HepG2 (cell line): ENCODE measurements at regions not wholly inside any gene's neighbourhood (a gene's known extent, or its start where the extent isn't known, plus 50 kb on each side); places are given as distances from the start of the nearest gene placed in this dataset.

Experiments
- ATAC-seq: fragments of 200-7000 bp; cut with Tn5 transposase; 3 replicates; pipeline ENCODE4 v1.9.1; 2020; ENCODE audit warnings: mild to moderate bottlenecking, moderate library complexity
- BruUV-seq: library from RNA; stranded (reverse); fragments of 400-500 nt; replicated peaks from 2 replicates; lab custom pipeline; 2021; lab: Mats Ljungman, UMichigan
- CTCF ChIA-PET: fragments of 300-600 bp; formaldehyde crosslinking; extraction: SDS; loops from one replicate; lab custom pipeline; 2021; ENCODE audit warnings: low total read pairs, inconsistent platforms, low intra/inter-chr PET ratio; lab: Yijun Ruan, JAX
- POLR2A ChIA-PET: fragments of 350-600 bp; sonication (Branson Sonifier 250); formaldehyde crosslinking; loops from one replicate; lab custom pipeline; 2020; ENCODE audit warnings: antibody characterized with exemption, inconsistent platforms; lab: Yijun Ruan, JAX
- DNase-seq: peaks from one replicate; pipeline ENCODE4 v3.0.0-alpha.2; 2015; ENCODE audit warnings: low spot score
- FAIRE-seq: peaks from 3 replicates; lab custom pipeline; 2011; peaks lifted over from hg19 to GRCh38; lab: Jason Lieb, UNC
- H2AFZ ChIP-seq: one replicate; pipeline ENCODE4 v1.6.1; 2011; ENCODE audit warnings: low read length, inconsistent platforms
- H3K27ac ChIP-seq: fragments of 300-600 bp; 3 replicates; pipeline ENCODE4 v1.8.0; 2011; ENCODE audit warnings: mixed run types, mild to moderate bottlenecking, mixed read lengths, low read length, inconsistent platforms; ENCODE audit not compliant: insufficient read depth; ENCODE audit errors: extremely low read length
- H3K27me3 ChIP-seq, 2 experiments: fragments of 200-600 bp in 1 of 2; 2 replicates in 1 of 2; 3 replicates in 1 of 2; pipeline versions ENCODE4 v1.6.0 to v1.8.0; 2011; ENCODE audit warnings: low read length in 2 of 2, mild to moderate bottlenecking in 2 of 2, moderate library complexity in 2 of 2, inconsistent platforms in 1 of 2; ENCODE audit not compliant: insufficient read depth in 2 of 2, control insufficient read depth in 1 of 2
- H3K36me3 ChIP-seq, 2 experiments: fragments of 200-600 bp in 1 of 2; replicated peaks in 1 of 2; 2 replicates in 1 of 2; 3 replicates in 1 of 2; pipeline versions ENCODE4 v1.5.1 to v1.8.0; 2011; ENCODE audit warnings: low read length in 2 of 2, inconsistent platforms in 1 of 2; ENCODE audit not compliant: insufficient read depth in 2 of 2, control insufficient read depth in 1 of 2
- H3K4me1 ChIP-seq: 2 replicates; pipeline ENCODE4 v1.5.1; 2012; ENCODE audit warnings: low read length, inconsistent platforms; ENCODE audit not compliant: insufficient read depth
- H3K4me2 ChIP-seq: 2 replicates; pipeline ENCODE4 v1.6.0; 2011; ENCODE audit warnings: low read depth, low read length, inconsistent platforms
- H3K4me3 ChIP-seq, 3 experiments: fragments of 200-600 bp in 1 of 3; sonication (generic), shearing (Covaris generic) in 1 of 3; replicated peaks in 1 of 3; 2 replicates each; pipeline ENCODE4 v1.5.1; 2011 to 2016; ENCODE audit warnings: low read length in 3 of 3, inconsistent platforms in 2 of 3, low read depth in 2 of 3, mild to moderate bottlenecking in 2 of 3, control low read depth in 1 of 3, mixed read lengths in 1 of 3; ENCODE audit not compliant: insufficient read depth in 1 of 3
- H3K79me2 ChIP-seq: one replicate; pipeline ENCODE4 v1.6.1; 2011; ENCODE audit warnings: low read length, inconsistent platforms; ENCODE audit not compliant: insufficient read depth
- H3K9ac ChIP-seq: 2 replicates; pipeline ENCODE4 v1.6.0; 2011; ENCODE audit warnings: mild to moderate bottlenecking, low read depth, low read length, inconsistent platforms; ENCODE audit not compliant: insufficient read depth
- H3K9me3 ChIP-seq: 2 replicates; pipeline ENCODE4 v1.5.1; 2012; ENCODE audit warnings: mild to moderate bottlenecking, low read length
- H4K20me1 ChIP-seq: 2 replicates; pipeline ENCODE4 v1.6.0; 2011; ENCODE audit warnings: inconsistent platforms, mild to moderate bottlenecking, low read length, moderate library complexity; ENCODE audit not compliant: insufficient read depth
- MAFK ChIP-seq, 2 experiments: IDR thresholded peaks in 1 of 2; conservative IDR thresholded peaks in 1 of 2; 2 replicates each; pipeline ENCODE4 v1.6.1; 2011; ENCODE audit warnings: improper control_type of control experiment in 2 of 2, low read length in 2 of 2
- PAXIP1 ChIP-seq: sonication (generic); formaldehyde crosslinking; conservative IDR thresholded peaks from 2 replicates; pipeline ENCODE4 v1.4.0; 2020; ENCODE audit warnings: mild to moderate bottlenecking, missing genetic modification reagents, moderate library complexity
- SOX13 ChIP-seq, 3 experiments: fragments of 450-650 bp in 1 of 3; sonication (generic) in 1 of 3; formaldehyde crosslinking in 1 of 3; IDR thresholded peaks in 2 of 3; conservative IDR thresholded peaks in 1 of 3; 2 replicates each; pipeline versions ENCODE4 v1.5.0 to v1.6.1; 2016 to 2020; ENCODE audit warnings: antibody characterized with exemption in 1 of 3, mild to moderate bottlenecking in 1 of 3, missing compliant biosample characterization in 1 of 3, missing genetic modification reagents in 1 of 3, moderate library complexity in 1 of 3
- ZNF564 ChIP-seq: sonication (generic); formaldehyde crosslinking; IDR thresholded peaks from 2 replicates; pipeline ENCODE4 v1.8.1; 2023; ENCODE audit warnings: mild to moderate bottlenecking, missing genetic modification reagents
- ZXDC ChIP-seq: sonication (generic); formaldehyde crosslinking; IDR thresholded peaks from 2 replicates; pipeline ENCODE4 v1.5.0; 2020; ENCODE audit warnings: mild to moderate bottlenecking, missing genetic modification reagents
- WGBS: methylation state at CpG from one replicate; pipeline ENCODE4 v1.1.6; 2017; ENCODE audit warnings: low lambda C conversion rate; 5-methylcytosine and 5-hydroxymethylcytosine counted together
- in situ Hi-C: cut with HindIII; loops from 2 replicates; pipeline ENCODE4 v1.10.0; 2017; ENCODE audit warnings: low pct_unique_long_range_greater_than_20kb; ENCODE audit not compliant: extremely low pct_ligation_motif_present
- intact Hi-C: fragments of 100-400 bp; cut with micrococcal nuclease; formaldehyde crosslinking; loops from one replicate; pipeline ENCODE4 v1.10.0; 2022; ENCODE audit not compliant: unreplicated experiment

GRCh38 chrX:13140007-13140406, 95.6 kb upstream of the FAM9C start (continued):
- TF ChIP-seq ZXDC (CRISPR knock-in tag) (no peak), PAXIP1 (CRISPR knock-in tag) (no peak)

GRCh38 chrX:13131396-13132137, 87.1 kb upstream of the FAM9C start:
- Histone ChIP-seq H3K27ac (no peak overlapping the region), H2AFZ (no peak overlapping the region), H4K20me1 (no peaks in the 10 kb centered on the region), H3K4me2 (peak overlapping the region; percentile 18; the same call in 1 of the 2 replicates), H3K36me3 (no peaks in the 10 kb centered on the region), H3K4me1 (peaks cover 30% of the 10 kb centered on the region), H3K27me3 (no peaks in the 10 kb centered on the region), H3K9ac (no peak overlapping the region), H3K4me3 (no peak overlapping the region), H3K79me2 (no peaks in the 10 kb centered on the region), H3K9me3 (no peaks in the 10 kb centered on the region)
- TF ChIP-seq SOX13 (IDR thresholded peaks at IDR 0.05) (no peak), SOX13 (CRISPR knock-in tag; conservative IDR thresholded peaks at IDR 0.05 in 1 of 2, IDR thresholded peaks at IDR 0.05 in 1 of 2) (0 out of 4 replicates have a peak, but pooled peaks of 1 of the 2 experiments have one; percentile 11), MAFK (conservative IDR thresholded peaks at IDR 0.05 in 1 of 2, IDR thresholded peaks at IDR 0.05 in 1 of 2; ENCODE audit: low read length in 2 of 2) (no peak), ZNF564 (0 out of 2 replicates have a peak, but pooled peaks have one; percentile 42)
- CTCF ChIA-PET, result no interaction called here
- POLR2A ChIA-PET, result no interaction called here
- DNase-seq (peak; percentile 4), FAIRE-seq (no peak), ATAC-seq (peak; percentile 57)
- in situ Hi-C loops, result no loop called here
- intact Hi-C loops, result no loop called here
- no TSS peak for BruUV-seq
- no CpG with 5 or more reads among the region's 3 CpGs for WGBS
